Naive thymus-derived CD8-positive, alpha-beta T cell (primary cell): ENCODE measurements at regions not wholly inside any gene's neighbourhood (a gene's known extent, or its start where the extent isn't known, plus 50 kb on each side); places are given as distances from the start of the nearest gene placed in this dataset.

Experiments used
- ATAC-seq, 2 donors: fragments of 150-1000 bp; cut with Tn5 transposase in 1 of 2; sonication (Bioruptor Pico), chemical (Tn5 transposase) in 1 of 2; 1 replicate in 1 of 2; 2 replicates in 1 of 2; pipeline ENCODE4 v1.10.0; 2021; ENCODE audit warnings: mild to moderate bottlenecking in 2 of 2, moderate library complexity in 2 of 2
- POLR2A ChIA-PET: fragments of 350-600 bp; sonication (Branson Sonifier 250); formaldehyde crosslinking; loops from one replicate; lab custom pipeline; 2021; ENCODE audit warnings: antibody characterized with exemption; lab: Charles Lee
- DNase-seq, 10 donors: peaks; one replicate each; pipeline versions ENCODE4 v3.0.0 to v3.0.0-alpha.2; 2020 to 2022
- H3K27ac Mint-ChIP-seq, 10 donors: one replicate each; pipeline ENCODE4 v1.8.0; 2020 to 2022; ENCODE audit warnings: mild to moderate bottlenecking in 10 of 10, mixed read lengths in 10 of 10, moderate library complexity in 4 of 10, inconsistent platforms in 1 of 10
- H3K27me3 Mint-ChIP-seq, 5 donors: one replicate each; pipeline ENCODE4 v1.8.0; 2021 to 2022; ENCODE audit warnings: mixed read lengths in 5 of 5
- H3K36me3 Mint-ChIP-seq, 3 donors: one replicate each; pipeline ENCODE4 v1.8.0; 2020 to 2022; ENCODE audit warnings: mixed read lengths in 3 of 3, mild to moderate bottlenecking in 2 of 3, inconsistent platforms in 1 of 3
- H3K4me1 Mint-ChIP-seq, 4 donors: one replicate each; pipeline ENCODE4 v1.8.0; 2021 to 2022; ENCODE audit warnings: mixed read lengths in 4 of 4
- H3K4me3 Mint-ChIP-seq, 10 donors: one replicate each; pipeline ENCODE4 v1.8.0; 2020 to 2022; ENCODE audit warnings: mild to moderate bottlenecking in 10 of 10, mixed read lengths in 10 of 10, moderate library complexity in 6 of 10, inconsistent platforms in 1 of 10
- H3K9me3 Mint-ChIP-seq, 9 donors: one replicate each; pipeline ENCODE4 v1.8.0; 2020 to 2022; ENCODE audit warnings: mixed read lengths in 9 of 9, mild to moderate bottlenecking in 3 of 9, inconsistent platforms in 1 of 9, moderate library complexity in 1 of 9

GRCh38 chr3:34683851-34684250 lies 885.4 kb downstream of the PDCD6IP start:
- no peaks in the 10 kb centered on the region for H3K36me3 Mint-ChIP-seq
- POLR2A ChIA-PET = no interaction called here

DNA sequence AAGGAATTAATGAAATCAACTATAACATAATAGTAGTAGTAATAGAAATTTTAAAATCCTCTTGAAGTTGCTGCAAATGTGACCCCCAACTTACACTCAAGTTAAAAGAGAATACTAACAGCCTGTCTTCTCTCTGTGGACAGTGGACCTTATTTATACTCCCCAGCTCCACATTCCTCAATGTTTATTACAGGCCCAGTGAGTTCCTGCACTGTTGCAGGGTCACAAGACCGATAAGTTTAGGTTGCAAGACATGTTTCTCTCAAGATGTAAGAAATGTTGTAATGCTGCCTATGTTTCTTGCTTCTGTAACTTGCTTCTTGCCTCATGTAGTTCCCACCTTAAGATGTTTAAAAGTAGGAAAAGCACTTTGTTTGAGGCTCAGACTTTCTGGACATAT lies 888.1 kb downstream of the PDCD6IP start:
- Mint-ChIP-seq H3K27ac (no peak overlapping the region), H3K36me3 (no peaks in the 10 kb centered on the region), H3K9me3 (no peaks in the 10 kb centered on the region), H3K27me3 (peaks cover 0 to 5% (median 0%) of the 10 kb centered on the region in 5 donors), H3K4me3 (no peak overlapping the region), H3K4me1 (peaks cover 0 to under 1% (median 0%) of the 10 kb centered on the region in 4 donors)
- DNase-seq = no peak
- no peak for ATAC-seq
- POLR2A ChIA-PET = no interaction called here

More at GRCh38 chr3:34683851-34684250, 885.4 kb downstream of the PDCD6IP start:
- Mint-ChIP-seq H3K9me3 (peaks cover 0 to 5% (median 0%) of the 10 kb centered on the region in 9 donors), H3K4me3 (no peak overlapping the region), H3K4me1 (peaks cover 0 to 3% (median 0%) of the 10 kb centered on the region in 4 donors), H3K27me3 (peaks cover 0 to 7% (median 0%) of the 10 kb centered on the region in 5 donors), H3K27ac (no peak overlapping the region)
- DNase-seq (peak in 8 of 10 donors; percentile 3 to 63 (median 20)), ATAC-seq (no peak)

- ATAC-seq (no peak), DNase-seq (no peak)
- Mint-ChIP-seq H3K9me3 (peaks cover 0 to 4% (median 0%) of the 10 kb centered on the region in 9 donors), H3K27me3 (peaks cover 0 to 5% (median 2%) of the 10 kb centered on the region in 5 donors), H3K27ac (no peak overlapping the region), H3K36me3 (no peaks in the 10 kb centered on the region), H3K4me3 (no peak overlapping the region), H3K4me1 (no peaks in the 10 kb centered on the region)
- POLR2A ChIA-PET = no interaction called here
Observed at GRCh38 chr3:34687671-34688070, 889.2 kb downstream of the PDCD6IP start.

GRCh38 chr3:34696831-34697230 lies 898.4 kb downstream of the PDCD6IP start:
- POLR2A ChIA-PET = no interaction called here
- ATAC-seq = no peak
- H3K9me3 Mint-ChIP-seq = peaks cover 5 to 28% (median 18%) of the 10 kb centered on the region in 9 donors

DNA sequence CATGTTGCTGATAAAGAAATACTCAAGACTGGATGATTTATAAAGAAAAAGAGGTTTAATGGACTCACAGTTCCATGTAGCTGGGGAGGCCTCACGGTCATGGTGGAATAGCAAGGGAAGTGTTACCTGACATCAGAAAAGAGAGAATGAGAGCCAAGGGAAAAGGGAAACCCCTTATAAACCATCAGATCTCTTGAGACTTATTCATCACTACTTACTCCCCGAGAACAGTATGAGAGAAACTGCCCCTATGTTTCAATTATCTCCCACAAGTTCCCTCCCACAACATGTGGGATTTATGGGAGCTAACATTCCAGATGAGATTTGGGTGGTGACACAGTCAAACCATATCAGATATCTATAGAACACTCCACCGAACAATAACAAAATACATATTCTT lies 904.6 kb downstream of the PDCD6IP start:
- H3K4me3 Mint-ChIP-seq = no peak overlapping the region
- ATAC-seq = no peak
- no peaks in the 10 kb centered on the region for H3K4me1 Mint-ChIP-seq
- POLR2A ChIA-PET = no interaction called here
- no peak for DNase-seq
- peaks cover 0 to 24% (median 6%) of the 10 kb centered on the region in 3 donors for H3K36me3 Mint-ChIP-seq
- H3K27me3 Mint-ChIP-seq = peaks cover 0 to 5% (median 0%) of the 10 kb centered on the region in 5 donors
- H3K27ac Mint-ChIP-seq = peak overlapping the region in 1 of 10 donors; percentile 28
- peaks cover 11 to 40% (median 24%) of the 10 kb centered on the region in 9 donors for H3K9me3 Mint-ChIP-seq

More at GRCh38 chr3:34696831-34697230, 898.4 kb downstream of the PDCD6IP start:
- Mint-ChIP-seq H3K4me1 (no peaks in the 10 kb centered on the region), H3K27ac (no peak overlapping the region), H3K36me3 (peaks cover 0 to 12% (median 2%) of the 10 kb centered on the region in 3 donors), H3K27me3 (peaks cover 0 to 3% (median 1%) of the 10 kb centered on the region in 5 donors), H3K4me3 (no peak overlapping the region)
- no peak for DNase-seq

GRCh38 chr3:34724916-34725499 lies 914.3 kb upstream of the ARPP21 start:
- ATAC-seq = no peak
- H3K4me1 Mint-ChIP-seq = no peaks in the 10 kb centered on the region
- peaks cover 0 to 4% (median 0%) of the 10 kb centered on the region in 3 donors for H3K36me3 Mint-ChIP-seq
- no peak overlapping the region for H3K4me3 Mint-ChIP-seq
- H3K27me3 Mint-ChIP-seq = peaks cover 0 to 10% (median 0%) of the 10 kb centered on the region in 5 donors
- no peak overlapping the region for H3K27ac Mint-ChIP-seq
- POLR2A ChIA-PET = no interaction called here
- DNase-seq = no peak
- H3K9me3 Mint-ChIP-seq = peaks cover 0 to 15% (median 0%) of the 10 kb centered on the region in 9 donors

DNA sequence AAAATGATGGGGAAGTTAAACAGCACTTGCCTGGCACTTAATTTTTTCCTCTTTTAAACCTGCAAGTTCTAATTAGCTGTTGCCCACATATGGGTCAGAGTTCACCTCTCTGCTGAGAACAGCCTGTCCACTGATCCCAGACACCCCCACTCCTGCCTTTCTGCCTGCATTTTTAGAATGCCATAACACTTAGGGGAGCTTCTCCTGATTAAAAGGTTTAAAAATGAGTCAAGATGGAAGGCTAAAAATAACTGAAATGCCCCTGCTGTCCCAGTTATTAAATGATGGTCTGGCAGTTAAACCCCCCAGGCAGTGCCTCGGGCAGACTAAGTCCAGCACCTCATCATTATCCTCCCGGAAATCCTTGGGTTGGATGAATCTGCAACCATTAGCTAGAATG lies 913.6 kb upstream of the ARPP21 start:
- ATAC-seq (no peak), DNase-seq (no peak)
- Mint-ChIP-seq H3K27me3 (peaks cover 0 to 10% (median 0%) of the 10 kb centered on the region in 5 donors), H3K4me3 (no peak overlapping the region), H3K4me1 (no peaks in the 10 kb centered on the region), H3K36me3 (peaks cover 0 to 4% (median 0%) of the 10 kb centered on the region in 3 donors), H3K27ac (no peak overlapping the region), H3K9me3 (peaks cover 0 to 20% (median 0%) of the 10 kb centered on the region in 9 donors)
- POLR2A ChIA-PET = no interaction called here

DNA sequence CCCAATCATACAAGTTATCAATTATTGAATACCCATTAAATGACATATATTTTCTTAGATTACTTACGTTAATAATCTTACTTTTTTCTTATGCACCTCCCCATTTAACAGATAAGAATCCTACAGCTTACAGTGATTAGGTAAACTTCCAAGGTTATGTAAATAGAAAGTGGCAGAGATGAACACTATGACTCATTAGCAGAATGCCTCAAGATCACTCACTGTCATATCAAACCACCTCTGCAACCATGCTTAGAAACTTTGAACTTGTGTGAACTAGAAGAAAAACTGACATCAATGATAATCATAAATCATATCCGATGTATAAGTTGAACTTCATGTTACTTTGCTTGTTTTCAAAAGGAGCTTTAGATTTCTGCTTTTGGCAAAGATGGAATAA lies 911.6 kb upstream of the ARPP21 start:
- peaks cover 0 to 20% (median 0%) of the 10 kb centered on the region in 9 donors for H3K9me3 Mint-ChIP-seq
- peaks cover 0 to 10% (median 0%) of the 10 kb centered on the region in 5 donors for H3K27me3 Mint-ChIP-seq
- ATAC-seq (no peak), DNase-seq (no peak)
- POLR2A ChIA-PET = no interaction called here
- peaks cover 0 to 4% (median 0%) of the 10 kb centered on the region in 3 donors for H3K36me3 Mint-ChIP-seq
- H3K4me3 Mint-ChIP-seq = no peak overlapping the region
- H3K27ac Mint-ChIP-seq = no peak overlapping the region
- H3K4me1 Mint-ChIP-seq = no peaks in the 10 kb centered on the region

GRCh38 chr3:34742151-34742550 lies 897.2 kb upstream of the ARPP21 start:
- Mint-ChIP-seq H3K27ac (no peak overlapping the region), H3K27me3 (no peaks in the 10 kb centered on the region), H3K36me3 (no peaks in the 10 kb centered on the region), H3K4me3 (no peak overlapping the region), H3K9me3 (peaks cover 0 to 7% (median 0%) of the 10 kb centered on the region in 9 donors), H3K4me1 (no peaks in the 10 kb centered on the region)
- no peak for ATAC-seq
- POLR2A ChIA-PET = no interaction called here
- no peak for DNase-seq

GRCh38 chr3:34758630-34759261 lies 880.6 kb upstream of the ARPP21 start:
- H3K27ac Mint-ChIP-seq = no peak overlapping the region
- H3K4me3 Mint-ChIP-seq = no peak overlapping the region
- peaks cover 0 to 21% (median 4%) of the 10 kb centered on the region in 9 donors for H3K9me3 Mint-ChIP-seq
- H3K36me3 Mint-ChIP-seq = no peaks in the 10 kb centered on the region
- ATAC-seq (no peak), DNase-seq (no peak)
- POLR2A ChIA-PET = no interaction called here
- H3K27me3 Mint-ChIP-seq = peaks cover 0 to 10% (median 0%) of the 10 kb centered on the region in 5 donors
- H3K4me1 Mint-ChIP-seq = peaks cover 0 to 1% (median 0%) of the 10 kb centered on the region in 4 donors

- H3K4me3 Mint-ChIP-seq = no peak overlapping the region
- POLR2A ChIA-PET = no interaction called here
Observed at GRCh38 chr3:34777386-34777785, 861.9 kb upstream of the ARPP21 start.

DNA sequence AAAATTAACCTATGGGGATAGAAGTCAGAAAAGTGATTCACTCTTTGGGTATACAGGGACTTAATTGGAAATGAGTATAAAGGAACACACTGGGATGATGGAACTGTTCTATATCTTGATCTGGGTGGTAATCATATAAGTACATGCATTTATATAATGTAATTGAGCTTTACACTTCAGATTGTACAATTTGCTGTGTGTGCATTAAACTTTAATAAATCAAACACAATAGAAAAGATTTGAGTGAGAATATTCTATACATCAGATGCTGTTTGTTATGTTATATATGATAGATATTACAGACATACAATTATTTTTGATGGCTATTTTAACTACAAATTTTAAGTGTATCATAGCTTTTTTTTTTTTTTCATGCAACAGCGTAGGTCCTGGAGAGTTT lies 860.2 kb upstream of the ARPP21 start:
- Mint-ChIP-seq H3K36me3 (no peaks in the 10 kb centered on the region), H3K27ac (no peak overlapping the region), H3K4me3 (no peak overlapping the region), H3K27me3 (no peaks in the 10 kb centered on the region), H3K9me3 (peaks cover 0 to 7% (median 0%) of the 10 kb centered on the region in 9 donors), H3K4me1 (no peaks in the 10 kb centered on the region)
- ATAC-seq = no peak
- DNase-seq = no peak
- POLR2A ChIA-PET = no interaction called here

More at GRCh38 chr3:34777386-34777785, 861.9 kb upstream of the ARPP21 start:
- H3K27ac Mint-ChIP-seq = no peak overlapping the region
- no peak for ATAC-seq
- H3K9me3 Mint-ChIP-seq = peaks cover 0 to 11% (median 0%) of the 10 kb centered on the region in 9 donors
- H3K36me3 Mint-ChIP-seq = no peaks in the 10 kb centered on the region
- H3K4me1 Mint-ChIP-seq = no peaks in the 10 kb centered on the region
- DNase-seq = no peak
- no peaks in the 10 kb centered on the region for H3K27me3 Mint-ChIP-seq

- H3K27ac Mint-ChIP-seq = no peak overlapping the region
- POLR2A ChIA-PET = no interaction called here
Observed at GRCh38 chr3:34780294-34780693, 859.0 kb upstream of the ARPP21 start.

More at GRCh38 chr3:34780294-34780693, 859.0 kb upstream of the ARPP21 start:
- ATAC-seq (no peak), DNase-seq (no peak)
- no peaks in the 10 kb centered on the region for H3K36me3 Mint-ChIP-seq
- no peaks in the 10 kb centered on the region for H3K4me1 Mint-ChIP-seq
- peaks cover 0 to 6% (median 0%) of the 10 kb centered on the region in 9 donors for H3K9me3 Mint-ChIP-seq
- no peaks in the 10 kb centered on the region for H3K27me3 Mint-ChIP-seq
- H3K4me3 Mint-ChIP-seq = no peak overlapping the region
